Activated CD4-positive, CD25-positive, alpha-beta regulatory T cell treated with anti-CD3 and anti-CD28 coated beads, Interleukin-2, amount 50 U/mL, for 16 hours (primary cell): ENCODE measurements at regions not wholly inside any gene's neighbourhood (a gene's known extent, or its start where the extent isn't known, plus 50 kb on each side); places are given as distances from the start of the nearest gene placed in this dataset.
"Not testable (repeated sequence)": the region's sequence is repeated elsewhere in the genome, so short reads cannot be mapped to it uniquely, and the experiment has no call there.

Source experiments
- DNase-seq: peaks from one replicate; pipeline ENCODE4 v3.0.0-alpha.2; 2020; ENCODE audit warnings: low read depth, low spot score

DNA sequence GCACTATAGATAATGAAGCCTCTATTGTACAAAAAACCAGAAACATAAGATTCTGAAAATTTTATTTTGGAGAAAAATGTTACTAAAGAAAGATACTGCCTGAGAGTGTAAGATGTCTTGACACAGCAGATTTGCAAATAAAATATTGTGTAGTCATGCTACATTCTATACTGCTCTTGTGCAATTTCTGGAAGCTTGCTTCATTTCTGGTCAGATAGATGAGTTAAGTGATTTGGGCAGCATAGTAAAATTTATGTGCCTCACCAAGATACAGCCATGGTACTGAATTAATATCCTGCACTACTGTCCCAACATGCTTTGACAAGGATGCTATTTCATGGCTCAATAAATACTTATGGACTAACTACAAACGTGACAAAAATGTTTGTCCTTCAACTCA, 55.1 kb upstream of the STARD13 start:
- no peak for DNase-seq

DNA sequence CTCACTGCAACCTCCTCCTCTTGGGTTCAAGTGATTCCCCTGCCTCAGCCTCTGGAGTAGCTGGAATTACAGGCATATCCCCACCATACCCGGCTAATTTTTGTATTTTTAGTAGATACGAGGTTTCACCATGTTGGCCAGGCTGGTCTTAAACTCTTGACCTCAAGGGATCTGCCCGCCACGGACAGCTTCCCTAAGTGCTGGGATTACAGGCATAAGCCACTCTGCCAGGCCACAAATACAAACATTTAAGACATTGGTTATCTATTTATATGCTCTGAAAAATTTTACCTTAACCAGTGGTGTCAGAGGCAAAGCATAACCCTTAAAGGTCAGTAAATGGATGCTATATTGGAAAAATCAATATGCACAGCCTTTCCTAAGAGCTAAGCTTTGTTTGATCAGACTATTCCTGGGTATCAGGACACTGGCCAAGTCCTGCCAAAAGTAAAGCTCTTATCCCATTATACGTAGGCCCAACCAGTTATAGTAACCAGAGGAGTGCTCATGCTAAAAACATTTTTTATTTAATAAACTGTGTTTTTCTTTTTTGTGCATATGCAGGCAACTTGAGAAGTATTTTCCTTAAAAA, 56.4 kb upstream of the STARD13 start:
- no peak for DNase-seq

DNA sequence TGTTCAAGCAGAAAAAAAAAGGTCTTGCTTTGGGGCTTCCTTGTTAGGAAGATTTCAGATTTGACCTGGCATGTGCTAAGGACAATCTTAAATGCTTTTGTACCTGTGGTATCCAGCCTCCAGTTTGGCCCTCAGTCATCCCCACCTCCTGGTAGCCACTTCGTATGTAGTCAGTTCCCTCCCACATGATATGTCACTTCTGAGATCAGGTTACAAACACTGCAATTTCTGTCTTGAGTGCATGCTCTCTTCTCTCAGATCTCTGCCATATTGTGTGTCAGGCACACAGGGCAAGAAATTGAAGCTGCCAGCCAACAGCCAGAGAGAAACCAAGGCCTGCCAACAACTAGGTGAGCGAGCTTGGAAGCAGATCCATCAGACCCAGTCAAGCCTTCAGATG, 60.3 kb upstream of the STARD13 start:
- DNase-seq, result no peak

DNA sequence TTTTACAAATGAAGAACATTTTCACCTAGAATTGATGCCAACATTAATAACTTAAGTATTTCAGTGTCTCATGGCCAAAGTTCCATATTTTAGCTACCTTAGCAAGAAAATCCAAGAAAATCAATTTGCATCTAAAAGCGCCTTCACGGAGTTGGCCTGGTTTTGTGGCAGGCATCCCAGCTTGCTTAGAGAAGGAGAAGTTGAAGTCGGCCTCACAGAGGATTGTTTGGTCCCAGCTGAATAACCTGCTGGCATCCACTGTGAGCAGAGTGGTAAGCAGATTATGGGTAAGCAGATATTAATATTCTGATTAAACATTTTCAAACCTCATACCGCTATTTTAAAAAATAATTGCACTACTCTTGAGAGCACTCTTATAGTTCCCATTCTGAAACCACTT, 62.3 kb upstream of the STARD13 start:
- no peak for DNase-seq

DNA sequence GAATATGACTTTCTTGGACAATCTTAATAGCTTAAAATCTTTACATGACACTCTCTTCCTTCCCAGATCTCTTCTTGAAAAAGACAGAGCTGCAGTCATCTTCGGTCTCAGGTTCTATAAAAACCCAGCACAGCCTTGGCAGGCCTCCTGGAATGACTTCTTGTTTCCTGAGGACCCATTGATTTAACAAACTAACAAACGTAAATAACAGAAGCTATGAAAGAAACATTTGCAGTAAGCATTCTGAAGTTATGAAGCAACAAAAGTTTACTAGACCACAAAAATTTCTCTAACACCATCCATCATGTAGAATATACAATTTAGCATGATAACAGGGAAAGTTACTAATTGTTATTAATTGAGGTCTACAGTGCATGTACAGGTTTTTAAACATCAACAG, 62.8 kb upstream of the STARD13 start:
- DNase-seq, result no peak

DNA sequence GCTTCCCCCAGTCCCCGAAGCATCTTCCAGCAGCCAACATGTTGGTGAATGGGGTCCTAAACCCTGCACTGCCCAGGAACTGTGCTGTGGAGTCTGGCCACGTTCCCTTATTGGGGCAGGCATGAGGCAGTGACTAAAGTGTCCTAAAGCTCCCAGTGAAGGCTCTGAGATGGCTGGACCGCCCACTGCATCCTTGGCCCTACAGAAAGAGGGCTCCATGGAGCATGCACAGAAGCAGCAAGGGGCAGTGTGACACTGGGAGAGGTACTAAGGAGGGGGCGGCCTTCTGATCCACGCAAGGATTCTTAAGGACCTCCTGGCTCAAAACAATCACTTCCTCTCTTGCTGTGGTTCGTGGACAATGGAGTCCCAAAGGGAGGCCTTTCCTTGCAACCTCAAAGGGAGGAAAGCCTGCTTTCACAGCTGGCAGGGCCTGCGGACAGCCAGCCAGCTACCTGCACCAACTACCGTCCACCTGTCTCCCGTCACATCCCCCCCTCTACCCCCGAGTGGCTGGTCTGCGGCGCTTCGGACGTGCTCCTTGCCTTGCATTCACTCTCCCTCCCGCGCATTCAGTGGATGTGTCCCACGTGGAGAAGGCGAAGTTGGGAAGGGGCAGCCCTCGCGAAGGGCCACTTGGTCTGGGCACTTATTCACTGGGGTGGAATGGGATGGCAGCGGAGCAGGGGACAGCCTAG, 63.9 kb upstream of the STARD13 start:
- DNase-seq, result no peak

DNA sequence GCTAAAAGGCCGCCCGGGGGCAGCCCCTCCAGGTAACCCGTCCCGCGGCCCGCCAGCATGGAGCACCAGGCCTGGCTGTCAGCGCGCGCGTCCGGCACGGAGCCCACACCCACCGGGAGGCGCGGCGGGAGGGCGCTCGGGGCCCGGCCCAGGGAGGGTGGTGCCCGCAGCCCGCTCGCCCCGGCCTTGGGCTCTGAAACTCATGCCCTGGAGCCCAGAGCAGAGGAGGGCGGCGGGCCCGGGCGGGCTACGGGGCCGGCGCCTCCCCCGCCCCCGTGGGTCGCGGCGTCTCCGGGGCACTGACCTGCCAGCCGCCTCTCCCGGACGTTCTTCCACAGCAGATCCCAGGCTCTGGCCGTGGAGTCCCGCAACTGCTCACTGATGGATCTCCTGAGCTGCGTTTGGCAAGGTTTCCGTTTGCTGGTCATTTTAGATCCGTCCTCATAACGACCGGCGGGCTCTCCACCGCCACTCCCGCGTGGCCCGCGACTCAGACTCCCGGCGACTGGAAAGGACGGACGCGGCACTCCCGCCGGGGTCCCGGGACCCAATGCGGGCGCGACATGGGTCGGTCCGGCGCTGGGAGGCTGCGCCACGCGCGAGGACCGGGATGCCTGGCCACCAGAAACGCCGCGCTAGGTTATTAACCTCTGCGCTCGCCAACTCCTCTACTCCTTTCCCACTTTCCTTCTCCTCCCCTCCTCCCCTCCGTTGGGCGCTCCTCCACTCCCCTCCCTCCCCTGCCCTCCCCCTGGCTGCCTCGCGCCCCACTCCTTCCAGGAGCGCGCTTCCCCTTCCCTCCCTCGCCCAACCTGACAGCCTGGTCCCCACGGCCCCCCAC, 64.7 kb upstream of the STARD13 start:
- no peak for DNase-seq

DNA sequence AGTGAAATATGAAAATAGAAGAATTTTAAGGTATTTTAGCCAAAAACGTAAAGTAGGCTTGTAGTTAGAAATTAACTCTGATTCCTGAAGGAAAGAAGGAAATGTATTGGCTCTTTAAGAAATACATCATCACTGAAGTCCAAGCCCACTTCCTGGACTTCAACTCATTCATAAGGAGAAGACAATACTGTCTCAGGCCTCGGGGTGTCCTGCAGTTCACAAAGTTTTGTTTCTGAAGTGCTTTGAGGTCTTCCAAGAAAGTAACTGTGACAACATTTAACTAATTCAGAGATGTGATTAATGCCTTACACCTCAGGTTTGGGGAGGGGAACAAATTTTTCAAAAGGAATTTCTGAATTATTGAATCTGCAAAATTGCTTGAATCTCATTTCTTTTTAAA, 65.8 kb upstream of the STARD13 start:
- DNase-seq, result no peak

DNA sequence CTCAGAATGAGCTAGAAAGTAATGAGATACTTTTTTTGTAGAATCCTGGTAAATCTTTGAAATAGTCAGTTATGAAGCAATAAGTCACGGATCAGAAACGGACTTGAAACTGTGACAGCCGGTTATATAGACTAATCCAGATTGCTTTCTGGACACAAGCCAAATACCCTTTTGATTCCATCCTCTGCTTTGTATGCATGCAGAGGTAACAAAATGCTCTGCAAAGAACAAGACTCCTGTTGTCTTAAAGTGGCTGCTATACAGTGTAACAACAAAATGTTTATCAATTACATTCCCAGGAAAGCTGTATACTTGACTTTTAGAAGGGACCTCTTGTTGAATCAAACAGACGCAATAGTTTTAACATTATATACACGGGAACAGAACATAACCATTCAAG, 66.5 kb upstream of the STARD13 start:
- no peak for DNase-seq

DNA sequence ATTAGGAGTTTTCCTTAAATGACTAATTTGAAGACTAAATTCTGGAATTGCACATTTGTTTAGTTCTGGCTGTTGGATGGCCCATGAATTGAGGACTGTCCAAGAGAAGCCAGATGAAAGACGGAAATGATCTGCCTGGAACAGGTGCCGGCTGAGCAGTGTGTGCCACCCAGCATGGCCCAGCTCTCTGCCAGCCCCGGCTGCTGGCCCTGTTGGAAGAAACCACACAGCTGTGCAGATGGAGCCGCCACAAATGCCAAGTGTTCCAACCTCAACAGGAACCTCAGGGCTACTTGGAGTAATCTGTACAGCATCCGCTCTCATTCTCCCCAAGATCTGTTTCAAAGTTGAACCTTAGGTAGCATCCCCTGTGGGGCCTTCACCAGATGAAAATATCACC, 67.0 kb upstream of the STARD13 start:
- no peak for DNase-seq

DNA sequence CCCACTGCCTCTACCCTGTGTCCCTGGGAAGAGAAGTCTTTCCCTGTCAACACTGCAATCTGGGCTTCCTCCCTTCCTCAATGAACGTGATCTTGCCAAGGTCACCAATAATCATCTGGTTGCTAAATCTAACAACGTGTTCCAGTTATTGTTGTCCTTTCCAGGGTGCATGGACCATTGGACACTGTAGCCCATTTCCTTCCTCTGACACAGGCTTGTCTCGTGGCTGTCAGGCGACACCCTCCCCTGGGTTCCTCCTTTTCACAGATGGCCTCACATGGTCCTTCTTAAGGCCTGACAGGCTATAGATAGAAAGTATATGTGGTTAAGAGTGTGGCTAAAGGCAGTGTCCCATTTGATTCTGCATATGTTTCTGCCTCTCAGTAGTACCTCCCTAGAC, 67.7 kb upstream of the STARD13 start:
- DNase-seq, result no peak

DNA sequence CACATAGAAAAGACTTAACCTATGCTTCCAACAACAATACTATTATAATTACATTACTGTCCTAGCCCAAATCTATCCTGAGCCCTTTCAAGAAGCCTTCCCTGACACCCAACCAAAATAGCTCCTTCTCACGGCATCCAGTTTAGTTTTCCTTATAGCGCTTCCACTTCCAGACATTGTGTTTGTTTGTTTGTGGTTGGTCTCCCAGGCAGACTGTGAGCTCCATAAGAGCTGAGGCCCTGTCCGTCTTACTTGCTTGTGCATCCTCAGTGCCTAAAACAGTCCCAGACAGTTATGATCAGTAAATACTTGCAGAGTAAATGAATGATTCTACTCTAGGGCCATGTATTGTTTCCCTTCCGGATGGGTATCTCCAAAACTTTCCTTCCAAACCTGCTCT, 68.1 kb upstream of the STARD13 start:
- no peak for DNase-seq

DNA sequence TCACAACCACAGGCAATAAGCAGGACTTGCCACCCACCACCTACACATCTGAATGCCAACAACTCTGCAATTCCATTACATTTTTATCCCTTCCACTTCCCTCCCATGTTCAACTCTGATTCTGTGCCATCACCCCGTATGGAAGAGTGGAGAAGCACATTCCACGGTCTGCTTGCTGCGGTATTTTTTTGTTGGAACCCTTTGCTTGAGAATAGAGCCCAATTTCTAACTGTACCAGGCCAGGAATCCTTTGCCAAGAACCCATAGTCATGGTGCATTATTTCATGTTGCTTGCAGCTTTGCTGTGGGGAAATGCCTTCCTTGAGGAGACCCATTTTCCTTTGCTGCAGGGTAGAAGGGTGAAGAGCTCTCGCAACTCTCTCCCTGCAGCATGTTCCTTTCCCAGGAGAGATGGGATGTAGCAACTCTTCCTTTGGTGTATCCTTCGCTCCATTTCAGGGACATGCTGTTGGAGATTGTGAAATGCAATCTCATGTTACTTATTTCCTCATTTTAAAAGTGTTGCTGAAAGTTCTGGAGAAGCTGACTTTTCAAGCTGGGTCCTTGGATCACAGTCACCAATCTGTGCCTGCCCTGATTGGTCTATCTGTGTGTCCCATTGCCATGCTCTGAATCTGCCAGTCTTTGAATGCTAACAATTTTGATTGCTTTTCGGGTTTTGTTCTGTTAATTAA, 69.8 kb upstream of the STARD13 start:
- DNase-seq, result no peak

DNA sequence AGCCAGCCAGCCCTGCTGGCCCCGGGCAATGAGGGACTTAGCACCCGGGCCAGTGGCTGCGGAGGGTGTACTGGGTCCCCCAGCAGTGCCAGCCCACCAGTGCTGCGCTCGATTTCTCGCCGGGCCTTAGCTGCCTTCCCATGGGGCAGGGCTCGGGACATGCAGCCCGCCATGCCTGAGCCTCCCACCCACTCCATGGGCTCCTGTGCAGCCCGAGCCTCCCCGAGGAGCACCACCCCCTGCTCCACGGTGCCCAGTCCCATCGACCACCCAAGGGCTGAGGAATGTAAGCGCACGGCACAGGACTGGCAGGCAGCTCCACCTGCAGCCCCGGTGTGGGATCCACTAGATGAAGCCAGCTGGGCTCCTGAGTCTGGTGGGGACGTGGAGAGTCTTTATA, 72.5 kb upstream of the STARD13 start:
- DNase-seq, result not testable (repeated sequence)

DNA sequence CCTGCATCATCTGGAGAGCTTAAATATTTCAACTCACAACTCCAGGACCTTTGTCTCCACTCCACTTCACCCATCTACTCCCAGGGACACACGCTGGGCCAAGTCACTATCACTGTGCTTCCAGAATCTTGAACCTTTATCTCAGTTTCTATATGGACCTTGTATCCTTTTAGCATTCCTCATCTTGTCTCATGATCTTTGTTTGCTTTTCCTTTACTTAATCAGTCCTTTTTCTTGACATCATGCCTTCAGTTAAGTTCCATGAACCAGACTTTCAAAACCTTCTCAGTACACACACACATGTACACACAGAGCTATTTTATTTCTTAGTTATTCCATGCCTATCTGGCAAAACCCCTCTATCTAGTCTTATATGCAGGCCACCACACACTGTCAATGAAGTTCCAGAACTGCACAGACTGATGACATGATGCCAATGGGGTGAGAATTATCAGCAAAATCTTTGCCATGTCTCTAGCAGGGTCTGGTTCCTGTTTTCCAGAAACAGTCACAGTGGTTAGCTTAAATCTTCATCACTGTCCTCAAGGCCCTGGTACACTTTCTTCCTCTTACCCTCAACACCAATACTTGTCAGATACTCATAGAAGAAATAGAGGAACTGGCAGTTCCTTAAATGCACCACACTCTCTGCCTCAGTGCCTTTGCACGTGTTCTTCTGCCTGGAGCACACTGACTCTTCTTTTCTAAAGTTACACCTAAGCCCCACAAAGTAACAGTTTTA, 77.6 kb upstream of the STARD13 start:
- DNase-seq, result no peak

DNA sequence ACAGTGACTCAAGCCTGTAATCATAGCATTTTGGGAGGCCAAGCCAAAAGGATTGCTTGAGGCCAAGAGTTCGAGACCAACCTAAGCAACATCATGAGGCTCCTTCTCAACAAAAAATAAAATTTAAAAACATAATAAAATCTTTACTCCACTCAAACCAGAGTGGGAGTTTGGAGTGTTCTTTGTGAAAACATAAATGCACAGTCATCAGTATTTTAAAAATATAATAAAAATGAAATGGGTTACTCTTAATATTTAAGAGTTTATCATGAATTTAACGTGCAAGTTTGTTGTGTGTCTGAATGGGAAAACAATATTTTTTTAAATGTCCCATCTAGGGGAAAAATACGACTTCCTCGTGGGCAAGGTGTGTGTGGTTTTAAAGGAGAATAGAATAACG, 78.6 kb upstream of the STARD13 start:
- DNase-seq, result no peak

DNA sequence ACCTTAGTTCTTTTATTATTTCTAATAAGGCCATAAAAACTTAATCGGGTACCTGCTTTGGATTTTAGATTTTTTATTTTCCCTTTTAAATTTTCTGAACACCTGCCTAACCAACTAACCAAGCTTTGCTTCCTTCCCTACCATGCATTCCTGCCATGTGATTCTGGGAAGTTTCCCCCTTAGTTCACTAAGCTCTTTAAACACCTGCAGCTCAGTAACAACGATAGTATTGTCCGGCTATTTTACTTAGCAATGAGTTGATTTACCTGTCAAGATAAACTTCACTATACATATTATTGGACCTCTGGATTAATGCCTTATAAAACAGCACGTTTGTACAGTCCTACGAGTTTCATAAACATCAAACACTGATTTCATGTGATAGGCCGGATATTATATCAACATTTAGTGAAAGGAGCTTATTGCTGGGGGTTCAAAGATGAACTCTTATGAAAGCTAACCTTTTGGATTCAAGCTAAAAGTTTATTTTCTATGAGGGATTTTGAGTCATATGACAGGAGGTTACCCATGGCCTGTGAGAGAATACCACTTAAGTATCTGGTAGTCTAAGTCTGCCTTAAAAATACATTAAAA, 81.0 kb upstream of the STARD13 start:
- no peak for DNase-seq

DNA sequence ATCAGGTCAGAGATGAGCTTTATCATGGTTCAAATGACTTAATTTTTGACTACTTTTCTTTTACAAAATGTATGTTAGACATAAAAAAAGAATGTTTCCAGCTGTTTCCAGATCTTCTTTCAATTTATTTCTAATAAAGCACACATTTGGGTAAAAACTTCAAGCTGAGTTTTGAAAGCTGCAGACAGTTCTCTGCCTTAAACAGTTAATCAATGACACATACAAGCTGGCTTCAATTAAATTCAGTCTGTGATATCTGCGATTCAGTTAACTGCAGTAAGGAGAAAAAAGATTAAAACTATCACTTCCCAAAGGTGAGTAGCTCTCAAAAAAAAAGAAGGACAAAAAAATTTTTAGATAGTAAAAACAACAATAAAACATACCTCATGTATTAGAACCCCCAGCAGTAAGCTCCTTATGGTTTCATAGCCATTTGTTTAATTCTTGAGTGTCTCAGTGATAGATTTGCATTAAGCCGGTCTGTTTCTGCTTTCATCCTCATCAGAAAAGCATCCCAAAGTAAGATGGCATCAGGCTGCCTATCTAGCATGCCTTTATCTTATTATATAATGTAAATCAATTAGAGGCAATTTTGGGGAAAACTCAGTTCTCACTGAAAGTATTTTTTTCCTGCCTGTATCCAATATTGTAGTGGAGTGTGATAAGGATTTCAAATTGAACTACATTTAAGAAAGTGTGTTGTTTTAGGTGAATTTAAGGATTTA, 81.8 kb upstream of the STARD13 start:
- DNase-seq, result no peak

DNA sequence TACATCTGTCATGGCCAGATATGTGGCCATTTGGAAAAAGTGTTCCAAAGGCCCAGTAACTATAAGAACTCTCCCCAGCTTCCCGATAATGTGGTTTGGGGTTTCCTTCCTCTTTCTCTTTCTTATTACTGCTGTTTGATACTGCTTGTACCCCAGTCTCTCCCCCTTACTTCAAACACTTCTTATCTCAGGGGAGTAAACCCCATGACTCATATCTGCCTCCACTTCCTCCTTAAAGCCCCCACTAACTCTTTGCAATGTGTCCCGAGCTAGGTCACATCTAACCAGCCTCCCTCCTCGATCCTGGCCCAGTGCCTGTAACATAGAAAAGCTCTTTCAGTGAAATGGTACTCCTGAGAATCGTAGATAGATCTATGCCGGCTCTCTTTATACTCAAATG, 82.4 kb upstream of the STARD13 start:
- no peak for DNase-seq

DNA sequence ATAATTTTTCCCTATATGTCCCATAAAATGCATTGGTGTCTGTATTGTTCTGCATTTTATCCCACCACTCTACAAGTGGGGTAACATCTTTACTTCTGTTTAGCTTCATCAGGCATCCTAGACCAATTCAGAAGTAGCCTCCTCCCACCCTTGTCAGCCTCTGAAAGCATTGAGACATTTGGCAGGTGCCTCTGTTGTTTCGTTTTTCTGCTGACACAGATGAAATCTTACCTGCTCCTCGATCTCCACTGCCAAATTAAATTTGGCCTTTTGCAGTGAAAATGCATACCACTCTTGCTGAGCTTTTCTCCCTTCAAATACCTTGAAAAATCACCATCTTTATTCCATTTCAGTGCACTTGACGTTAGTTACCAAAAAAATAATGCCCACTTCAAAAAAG, 83.5 kb upstream of the STARD13 start:
- no peak for DNase-seq
